Kidney (tissue), 13 donors: ENCODE measurements at regions not wholly inside any gene's neighbourhood (a gene's known extent, or its start where the extent isn't known, plus 50 kb on each side); places are given as distances from the start of the nearest gene placed in this dataset.

Experiments
- DNase-seq, 5 donors: peaks; one replicate each; pipeline ENCODE4 v3.0.0-alpha.2; 2013 to 2020
- FAIRE-seq: peaks from 2 replicates; lab custom pipeline; 2012; peaks lifted over from hg19 to GRCh38; lab: Jason Lieb, UNC
- H3K27ac ChIP-seq, 2 donors: one replicate each; pipeline ENCODE4 v1.7.0; 2013; ENCODE audit warnings: low read depth in 2 of 2, low read length in 2 of 2, inconsistent platforms in 1 of 2
- H3K27me3 ChIP-seq: one replicate; pipeline ENCODE4 v1.7.1; 2013; ENCODE audit warnings: low read length, inconsistent platforms; ENCODE audit not compliant: control insufficient read depth, insufficient read depth
- H3K36me3 ChIP-seq, 3 donors: one replicate each; pipeline versions ENCODE4 v1.7.0 to v1.7.1; 2013; ENCODE audit warnings: low read length in 3 of 3, control low read depth in 1 of 3, inconsistent platforms in 1 of 3; ENCODE audit not compliant: insufficient read depth in 3 of 3, control insufficient read depth in 2 of 3
- H3K4me1 ChIP-seq, 3 donors: one replicate each; pipeline versions ENCODE4 v1.7.0 to v1.7.1; 2013; ENCODE audit warnings: low read length in 3 of 3, inconsistent platforms in 1 of 3, low read depth in 1 of 3; ENCODE audit not compliant: control insufficient read depth in 2 of 3, insufficient read depth in 2 of 3
- H3K4me3 ChIP-seq, 3 donors: one replicate each; pipeline versions ENCODE4 v1.7.0 to v1.8.1; 2013; ENCODE audit warnings: low read length in 3 of 3, control low read depth in 1 of 3, inconsistent platforms in 1 of 3
- H3K9ac ChIP-seq, 3 donors: one replicate each; pipeline versions ENCODE4 v1.7.0 to v1.7.1; 2013; ENCODE audit warnings: low read length in 3 of 3, control low read depth in 1 of 3, inconsistent platforms in 1 of 3
- H3K9me3 ChIP-seq, 3 donors: one replicate each; pipeline versions ENCODE4 v1.7.0 to v1.7.1; 2013; ENCODE audit warnings: low read length in 3 of 3, control low read depth in 1 of 3, inconsistent platforms in 1 of 3; ENCODE audit not compliant: control insufficient read depth in 2 of 3, insufficient read depth in 1 of 3
- CTCF ChIP-seq: IDR thresholded peaks from 3 replicates; pipeline ENCODE4 v1.5.1; 2012; ENCODE audit warnings: mild to moderate bottlenecking, moderate library complexity, borderline replicate concordance; ENCODE audit not compliant: insufficient read depth; ENCODE audit errors: extremely low read depth
- intact Hi-C: fragments of 100-400 bp; cut with DNase I; formaldehyde crosslinking; loops from one replicate; pipeline ENCODE4 v1.11.1; 2022
- donor health status: control.
- donor health status: control.
- donor health status: control.
- donor health status: control.
- donor health status: control.
- donor health status: DM: yes; HTN: yes; CAD: no.
- donor health status: Normal renal cell carcinoma (clear cell type).

GRCh38 chr2:8246137-8246536 lies 435.7 kb upstream of the ID2 start:
- no peak overlapping the region for H3K4me3 ChIP-seq
- intact Hi-C loops = no loop called here
- H3K9me3 ChIP-seq = peaks cover 0 to 6% (median 0%) of the 10 kb centered on the region in 3 donors
- no peaks in the 10 kb centered on the region for H3K36me3 ChIP-seq
- H3K9ac ChIP-seq = no peak overlapping the region
- H3K4me1 ChIP-seq = no peaks in the 10 kb centered on the region
- no peak overlapping the region for H3K27ac ChIP-seq
- no peaks in the 10 kb centered on the region for H3K27me3 ChIP-seq
- DNase-seq = no peak
- no peak for FAIRE-seq
- no peak for TF ChIP-seq CTCF

- H3K27me3 ChIP-seq = no peaks in the 10 kb centered on the region
- no peak for TF ChIP-seq CTCF
- H3K4me3 ChIP-seq = no peak overlapping the region
- DNase-seq = no peak
- no peak overlapping the region for H3K27ac ChIP-seq
- FAIRE-seq = no peak
- no peaks in the 10 kb centered on the region for H3K4me1 ChIP-seq
- H3K9ac ChIP-seq = no peak overlapping the region
- no peaks in the 10 kb centered on the region for H3K36me3 ChIP-seq
- H3K9me3 ChIP-seq = peaks cover 0 to 6% (median 0%) of the 10 kb centered on the region in 3 donors
- intact Hi-C loops = no loop called here
These were observed 433.8 kb upstream of the ID2 start for GRCh38 chr2:8247905-8248622.

- FAIRE-seq (no peak), DNase-seq (no peak)
- Histone ChIP-seq H3K27ac (no peak overlapping the region), H3K9ac (no peak overlapping the region), H3K36me3 (no peaks in the 10 kb centered on the region), H3K27me3 (no peaks in the 10 kb centered on the region), H3K4me3 (no peak overlapping the region), H3K4me1 (no peaks in the 10 kb centered on the region), H3K9me3 (peaks cover 0 to 6% (median 0%) of the 10 kb centered on the region in 3 donors)
- intact Hi-C loops = no loop called here
- TF ChIP-seq CTCF = no peak
These were observed 433.3 kb upstream of the ID2 start for GRCh38 chr2:8248623-8248957.

GRCh38 chr2:8249141-8249540 lies 432.7 kb upstream of the ID2 start:
- H3K4me3 ChIP-seq = no peak overlapping the region
- H3K36me3 ChIP-seq = no peaks in the 10 kb centered on the region
- no peaks in the 10 kb centered on the region for H3K4me1 ChIP-seq
- TF ChIP-seq CTCF = no peak
- H3K27me3 ChIP-seq = no peaks in the 10 kb centered on the region
- DNase-seq (peak in 1 of 5 donors; percentile 76), FAIRE-seq (no peak)
- H3K9me3 ChIP-seq = peaks cover 0 to 6% (median 0%) of the 10 kb centered on the region in 3 donors
- H3K9ac ChIP-seq = no peak overlapping the region
- H3K27ac ChIP-seq = no peak overlapping the region
- intact Hi-C loops = no loop called here
